Sigmoid colon (tissue), 6 donors: ENCODE measurements at regions not wholly inside any gene's neighbourhood (a gene's known extent, or its start where the extent isn't known, plus 50 kb on each side); places are given as distances from the start of the nearest gene placed in this dataset.
"Not testable (repeated sequence)": the region's sequence is repeated elsewhere in the genome, so short reads cannot be mapped to it uniquely, and the experiment has no call there.

Experiments used
- DNase-seq: peaks from one replicate; pipeline ENCODE4 v3.0.0-alpha.2; 2019
- H3K27ac ChIP-seq, 4 donors: fragments of 200-600 bp; sonication (generic); one replicate each; pipeline ENCODE4 v1.5.1; 2016 to 2019; ENCODE audit warnings: mild to moderate bottlenecking in 1 of 4
- H3K27me3 ChIP-seq, 3 donors: fragments of 200-600 bp; sonication (generic); one replicate each; pipeline ENCODE4 v1.5.1; 2019; ENCODE audit warnings: mild to moderate bottlenecking in 1 of 3
- H3K36me3 ChIP-seq, 4 donors: fragments of 200-600 bp; sonication (generic); one replicate each; pipeline ENCODE4 v1.5.1; 2016 to 2019
- H3K4me1 ChIP-seq, 4 donors: fragments of 200-600 bp; sonication (generic); one replicate each; pipeline ENCODE4 v1.5.1; 2017 to 2019
- H3K4me3 ChIP-seq, 4 donors: fragments of 200-600 bp; sonication (generic); one replicate each; pipeline ENCODE4 v1.5.1; 2017 to 2019; ENCODE audit warnings: mild to moderate bottlenecking in 2 of 4, moderate library complexity in 1 of 4
- H3K9me3 ChIP-seq, 4 donors: fragments of 200-600 bp in 3 of 4; sonication (generic) in 3 of 4; one replicate each; pipeline versions ENCODE4 v1.5.1 to v1.6.1; 2013 to 2019
- EP300 ChIP-seq, 4 donors: sonication (generic); formaldehyde crosslinking; IDR thresholded peaks; one replicate each; pipeline ENCODE4 v1.6.1; 2017; ENCODE audit warnings: antibody characterized with exemption in 4 of 4
- POLR2A ChIP-seq, 2 donors: fragments of 450-650 bp; IDR thresholded peaks; one replicate each; pipeline ENCODE4 v1.6.1; 2016; ENCODE audit warnings: antibody characterized with exemption in 2 of 2, mild to moderate bottlenecking in 2 of 2, moderate library complexity in 2 of 2
- POLR2AphosphoS5 ChIP-seq, 4 donors: sonication (generic); formaldehyde crosslinking; IDR thresholded peaks; one replicate each; pipeline ENCODE4 v1.6.1; 2017; ENCODE audit warnings: antibody characterized with exemption in 4 of 4
- WGBS, 2 donors: extraction: QIAGEN DNeasy Blood & Tissue Kit; methylation state at CpG; one replicate each; pipeline ENCODE4 v1.1.7; 2013; 5-methylcytosine and 5-hydroxymethylcytosine counted together
- intact Hi-C: fragments of 100-400 bp; cut with DNase I; formaldehyde crosslinking; loops from one replicate; pipeline ENCODE4 v1.15.1; 2023
- TF ChIP-seq, protein P1 (sequence below), 4 experiments: fragments of 450-650 bp in 3 of 4; fragments of 200-600 bp in 1 of 4; IDR thresholded peaks; one replicate each; pipeline ENCODE4 v1.5.1; 2016 to 2019; ENCODE audit warnings: antibody characterized with exemption in 4 of 4, mild to moderate bottlenecking in 3 of 4, moderate library complexity in 2 of 4
- donor health status: healthy with polysubstance abuse.
- donor health status: healthy.

DNA sequence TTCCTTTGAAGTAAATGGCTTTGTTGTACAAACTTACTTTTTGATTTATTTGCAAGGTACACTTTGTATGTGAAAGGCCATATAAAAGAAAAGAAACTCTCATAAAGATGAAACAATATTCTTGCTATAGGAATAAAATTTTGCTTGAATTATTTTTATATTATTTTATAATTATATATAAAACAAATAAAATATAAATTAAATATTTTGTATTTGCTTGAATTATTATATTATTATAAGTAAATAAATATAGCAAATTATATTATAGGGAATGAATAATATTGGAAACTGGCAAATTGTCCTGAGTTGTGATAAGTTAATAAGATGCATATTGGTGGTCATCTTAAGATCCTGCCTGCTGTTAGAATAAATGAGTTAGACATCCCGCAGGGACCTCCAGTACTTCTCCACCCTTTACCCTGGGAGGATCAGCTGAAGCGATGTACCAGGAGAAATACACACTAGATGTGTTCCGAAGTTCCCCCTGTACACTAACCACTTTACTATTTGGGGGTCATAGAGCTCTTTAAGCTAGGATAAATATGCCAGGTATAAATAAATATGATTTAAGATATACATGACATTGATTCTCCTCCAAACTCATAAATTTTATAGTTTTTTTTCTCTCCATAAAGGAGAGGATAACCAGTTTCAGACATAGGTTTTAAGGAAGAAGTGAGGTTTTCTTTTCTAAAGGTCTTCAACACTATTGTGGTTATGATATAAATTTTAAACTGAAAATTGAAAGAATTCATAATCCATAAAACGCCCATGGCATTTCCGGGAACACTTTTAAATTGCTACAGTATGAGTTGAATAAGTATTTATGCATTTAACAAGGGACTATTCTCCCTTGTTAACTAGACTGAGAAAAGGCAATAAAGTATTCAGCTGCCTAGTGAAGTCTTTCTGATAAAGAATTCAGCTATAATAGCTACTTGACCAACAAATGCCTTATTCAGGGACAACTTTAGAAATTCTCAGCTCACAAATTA lies 486.3 kb upstream of the MARCKS start:
- Histone ChIP-seq H3K36me3 (no peaks in the 10 kb centered on the region), H3K9me3 (no peaks in the 10 kb centered on the region), H3K4me3 (no peak overlapping the region), H3K4me1 (no peaks in the 10 kb centered on the region), H3K27ac (no peak overlapping the region), H3K27me3 (no peaks in the 10 kb centered on the region)
- no peak for DNase-seq
- TF ChIP-seq, protein P1, sequence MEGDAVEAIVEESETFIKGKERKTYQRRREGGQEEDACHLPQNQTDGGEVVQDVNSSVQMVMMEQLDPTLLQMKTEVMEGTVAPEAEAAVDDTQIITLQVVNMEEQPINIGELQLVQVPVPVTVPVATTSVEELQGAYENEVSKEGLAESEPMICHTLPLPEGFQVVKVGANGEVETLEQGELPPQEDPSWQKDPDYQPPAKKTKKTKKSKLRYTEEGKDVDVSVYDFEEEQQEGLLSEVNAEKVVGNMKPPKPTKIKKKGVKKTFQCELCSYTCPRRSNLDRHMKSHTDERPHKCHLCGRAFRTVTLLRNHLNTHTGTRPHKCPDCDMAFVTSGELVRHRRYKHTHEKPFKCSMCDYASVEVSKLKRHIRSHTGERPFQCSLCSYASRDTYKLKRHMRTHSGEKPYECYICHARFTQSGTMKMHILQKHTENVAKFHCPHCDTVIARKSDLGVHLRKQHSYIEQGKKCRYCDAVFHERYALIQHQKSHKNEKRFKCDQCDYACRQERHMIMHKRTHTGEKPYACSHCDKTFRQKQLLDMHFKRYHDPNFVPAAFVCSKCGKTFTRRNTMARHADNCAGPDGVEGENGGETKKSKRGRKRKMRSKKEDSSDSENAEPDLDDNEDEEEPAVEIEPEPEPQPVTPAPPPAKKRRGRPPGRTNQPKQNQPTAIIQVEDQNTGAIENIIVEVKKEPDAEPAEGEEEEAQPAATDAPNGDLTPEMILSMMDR (IDR thresholded peaks at IDR 0.05) = no peak
- no peak for TF ChIP-seq POLR2A (IDR thresholded peaks at IDR 0.05)
- no peak for TF ChIP-seq POLR2AphosphoS5 (IDR thresholded peaks at IDR 0.05)
- 65 to 70% methylated on average over 5 of the region's 5 CpGs for WGBS, 2 donors
- intact Hi-C loops = no loop called here

DNA sequence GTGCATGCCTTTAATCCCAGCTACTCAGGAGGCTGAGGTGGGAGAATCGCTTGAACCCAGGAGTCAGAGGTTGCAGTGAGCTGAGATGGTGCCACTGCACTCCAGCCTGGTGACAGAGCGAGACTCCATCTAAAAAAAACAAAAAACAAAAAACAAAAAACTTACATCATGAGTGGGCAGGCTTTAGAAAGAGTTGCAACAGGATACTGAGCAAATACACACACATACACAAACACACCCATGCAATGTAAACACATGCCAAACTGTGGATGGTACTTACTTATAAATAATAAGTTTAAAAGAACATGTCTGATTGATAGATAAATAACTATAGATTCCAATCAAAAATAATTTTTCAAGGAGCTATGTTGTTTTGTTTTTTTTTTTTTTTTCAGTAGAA lies 481.7 kb upstream of the MARCKS start:
- intact Hi-C loops, H3K4me1 ChIP-seq, H3K4me3 ChIP-seq, H3K27ac ChIP-seq, DNase-seq, H3K9me3 ChIP-seq, H3K36me3 ChIP-seq, H3K27me3 ChIP-seq: not testable (repeated sequence)
- 92 to 94% methylated on average over 2 of the region's 2 CpGs for WGBS, 2 donors

DNA sequence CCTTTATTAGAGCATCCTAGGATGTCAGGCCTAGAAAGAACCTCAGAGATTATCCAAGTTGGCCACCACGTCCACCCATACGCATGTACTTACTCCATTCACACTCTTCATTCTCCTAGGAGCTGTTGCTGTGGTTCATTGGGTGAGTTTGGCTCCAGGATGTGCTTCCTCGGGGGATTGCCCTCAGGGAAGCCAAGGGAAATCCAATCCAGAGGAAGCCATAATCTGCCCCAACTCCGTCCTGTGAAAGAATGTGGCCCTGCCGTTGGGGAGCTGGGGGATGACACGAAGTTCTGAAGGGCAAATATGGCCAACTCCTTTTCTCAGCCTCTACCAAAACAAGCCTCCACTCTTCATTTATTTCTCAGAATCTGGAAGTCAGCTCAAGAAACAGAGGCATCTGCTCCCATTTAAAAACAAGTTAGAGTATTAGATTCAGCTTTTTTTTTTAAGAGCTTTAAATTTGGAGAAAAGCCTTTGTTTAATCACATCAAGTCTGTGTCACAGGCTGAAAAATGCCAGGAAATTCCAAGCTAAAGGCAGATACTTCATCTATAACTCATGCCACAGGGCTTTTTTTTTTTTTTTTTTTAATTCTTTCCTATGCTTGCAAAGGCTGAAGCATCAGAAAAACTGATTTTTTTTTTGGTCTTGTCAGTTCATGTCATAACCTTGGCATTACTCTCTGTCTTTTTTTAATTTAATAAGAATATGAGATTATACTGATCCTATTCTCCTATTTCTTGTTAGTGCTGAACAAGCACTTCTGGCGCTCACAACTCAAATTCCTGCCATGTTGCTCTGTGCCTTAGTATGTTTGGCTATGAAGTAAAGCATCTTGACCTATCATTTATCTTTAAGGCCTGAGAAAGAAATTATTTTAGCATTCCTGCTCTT lies 480.9 kb upstream of the MARCKS start:
- Histone ChIP-seq H3K4me3 (no peak overlapping the region), H3K36me3 (no peaks in the 10 kb centered on the region), H3K27me3 (no peaks in the 10 kb centered on the region), H3K4me1 (peaks cover 0 to 4% (median 0%) of the 10 kb centered on the region in 4 donors), H3K27ac (no peak overlapping the region), H3K9me3 (no peaks in the 10 kb centered on the region)
- intact Hi-C loops = no loop called here
- TF ChIP-seq, protein P1 (IDR thresholded peaks at IDR 0.05) = no peak
- TF ChIP-seq EP300 (IDR thresholded peaks at IDR 0.05) = no peak
- TF ChIP-seq POLR2A (IDR thresholded peaks at IDR 0.05) = no peak
- WGBS, 2 donors = 87 to 94% methylated on average over 7 of the region's 7 CpGs
- DNase-seq = no peak

DNA sequence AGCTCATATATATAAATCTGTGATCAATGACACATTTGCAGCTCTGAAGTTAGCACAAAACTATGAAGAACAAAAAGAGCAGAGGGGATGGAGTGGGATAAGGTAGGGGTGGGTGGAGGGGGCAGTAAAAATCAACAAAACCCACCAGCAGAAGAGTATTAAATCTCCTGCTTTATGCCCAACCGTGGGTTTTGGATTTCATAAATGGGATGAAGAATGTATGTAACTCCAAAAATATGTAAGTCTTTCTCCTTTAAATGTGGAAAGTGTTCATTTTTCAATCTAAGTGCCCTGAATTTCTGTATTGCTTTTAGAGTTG lies 480.3 kb upstream of the MARCKS start:
- no peak for DNase-seq
- Histone ChIP-seq H3K9me3 (no peaks in the 10 kb centered on the region), H3K4me3 (no peak overlapping the region), H3K4me1 (peaks cover 0 to 4% (median 2%) of the 10 kb centered on the region in 4 donors), H3K27ac (no peak overlapping the region), H3K36me3 (no peaks in the 10 kb centered on the region), H3K27me3 (no peaks in the 10 kb centered on the region)
- TF ChIP-seq POLR2AphosphoS5 (IDR thresholded peaks at IDR 0.05) = no peak
- TF ChIP-seq, protein P1 (IDR thresholded peaks at IDR 0.05) = no peak
- no peak for TF ChIP-seq EP300 (IDR thresholded peaks at IDR 0.05)
- no peak for TF ChIP-seq POLR2A (IDR thresholded peaks at IDR 0.05)
- 89 to 92% methylated on average over 1 of the region's 1 CpG for WGBS, 2 donors
- intact Hi-C loops = no loop called here

DNA sequence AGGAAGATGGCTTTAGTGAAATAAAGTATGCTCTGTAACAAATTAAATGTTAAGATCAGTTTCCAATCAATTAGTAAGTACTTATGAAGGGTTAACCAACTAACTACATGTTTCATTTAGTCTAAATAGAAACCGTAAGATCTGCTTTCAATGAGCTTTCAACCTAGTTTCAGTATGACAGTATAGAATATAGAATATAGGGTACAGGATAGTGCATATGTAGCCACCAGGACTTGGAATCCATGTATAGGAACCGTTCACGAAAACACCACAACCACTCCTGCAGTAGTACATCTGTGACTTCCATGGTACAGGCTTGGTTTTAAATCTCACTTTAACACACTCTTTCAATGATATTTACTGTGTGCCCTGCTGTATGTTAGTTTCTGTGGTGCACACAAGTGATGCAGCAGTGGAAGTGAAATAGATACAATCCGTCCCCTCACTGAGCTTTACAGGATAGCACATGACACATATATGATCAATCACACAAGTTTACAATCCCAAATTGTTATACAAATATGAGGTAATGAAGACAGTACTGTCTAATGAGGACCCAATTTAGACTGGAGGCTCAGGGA lies 479.7 kb upstream of the MARCKS start:
- no peak for TF ChIP-seq POLR2AphosphoS5 (IDR thresholded peaks at IDR 0.05)
- TF ChIP-seq, protein P1 (IDR thresholded peaks at IDR 0.05) = no peak
- no peak for TF ChIP-seq EP300 (IDR thresholded peaks at IDR 0.05)
- no peak for TF ChIP-seq POLR2A (IDR thresholded peaks at IDR 0.05)
- Histone ChIP-seq H3K4me1 (peaks cover 0 to 10% (median 6%) of the 10 kb centered on the region in 4 donors), H3K27ac (no peak overlapping the region), H3K4me3 (no peak overlapping the region), H3K27me3 (no peaks in the 10 kb centered on the region), H3K36me3 (no peaks in the 10 kb centered on the region), H3K9me3 (no peaks in the 10 kb centered on the region)
- intact Hi-C loops = no loop called here
- DNase-seq = no peak
- WGBS, 2 donors = 87 to 92% methylated on average over 4 of the region's 4 CpGs
